BLaER1 treated with 17β-estradiol and CSF1 and Interleukin-3, amounts not matched to agents 10 nM and 100 nM (cell line): ENCODE measurements at regions not wholly inside any gene's neighbourhood (a gene's known extent, or its start where the extent isn't known, plus 50 kb on each side); places are given as distances from the start of the nearest gene placed in this dataset.
A peak's percentile ranks its signal among the peaks of the same experiment; 100 is the strongest.

Experiments used
- H3K27ac ChIP-seq, 11 experiments: shearing (Covaris generic); formaldehyde crosslinking; 2 replicates each; pipeline ENCODE4 v1.8.1; 2022
- H3K27me3 ChIP-seq, 11 experiments: shearing (Covaris generic); formaldehyde crosslinking; 2 replicates each; pipeline ENCODE4 v1.8.1; 2022
- H3K36me3 ChIP-seq, 11 experiments: shearing (Covaris generic); formaldehyde crosslinking; 2 replicates each; pipeline ENCODE4 v1.8.1; 2022
- H3K4me1 ChIP-seq, 10 experiments: shearing (Covaris generic); formaldehyde crosslinking; 2 replicates each; pipeline ENCODE4 v1.8.1; 2022
- H3K4me2 ChIP-seq, 11 experiments: shearing (Covaris generic); formaldehyde crosslinking; 2 replicates each; pipeline ENCODE4 v1.8.1; 2022
- H3K4me3 ChIP-seq, 10 experiments: shearing (Covaris generic); formaldehyde crosslinking; 2 replicates each; pipeline ENCODE4 v1.8.1; 2022
- H3K9ac ChIP-seq, 11 experiments: shearing (Covaris generic); formaldehyde crosslinking; 2 replicates each; pipeline ENCODE4 v1.8.1; 2022
- H3K9me3 ChIP-seq, 11 experiments: shearing (Covaris generic); formaldehyde crosslinking; replicated peaks in 1 of 11; 2 replicates each; pipeline ENCODE4 v1.8.1; 2022
- H4K20me1 ChIP-seq, 11 experiments: shearing (Covaris generic); formaldehyde crosslinking; 2 replicates each; pipeline ENCODE4 v1.8.1; 2022
- Cebpa-rat ChIP-seq, 11 experiments: shearing (Covaris generic); IDR thresholded peaks; 2 replicates each; pipeline ENCODE4 v1.8.1; 2022

GRCh38 chr17:17398188-17398942, 78.4 kb upstream of the MED9 start:
- Histone ChIP-seq H4K20me1 (no peaks in the 10 kb centered on the region), H3K4me3 (no peak overlapping the region), H3K4me1 (peaks cover 41 to 82% (median 73%) of the 10 kb centered on the region in 10 experiments), H3K9ac (peak overlapping the region in 8 of 11 experiments; percentile 0 to 43 (median 19); a peak in 7 of 22 replicates), H3K27ac (peak overlapping the region in 9 of 11 experiments; percentile 1 to 89 (median 43); a peak in 14 of 22 replicates), H3K9me3 (peaks cover 11 to 21% (median 19%) of the 10 kb centered on the region in 11 experiments), H3K4me2 (peak overlapping the region; percentile 60 to 98 (median 71)), H3K27me3 (0 out of 22 replicates have a peak, but pooled peaks cover 0 to 2% (median 0%) of the 10 kb centered on the region in 11 experiments), H3K36me3 (0 out of 22 replicates have a peak, but pooled peaks cover 0 to 5% (median 0%) of the 10 kb centered on the region in 11 experiments)
- TF ChIP-seq Cebpa-rat (IDR thresholded peaks at IDR 0.05): no peak

GRCh38 chr17:17398943-17399926, 77.6 kb upstream of the MED9 start:
- Histone ChIP-seq H3K27ac (peak overlapping the region in 9 of 11 experiments; percentile 1 to 89 (median 43); a peak in 14 of 22 replicates), H3K27me3 (0 out of 22 replicates have a peak, but pooled peaks cover 0 to 4% (median 0%) of the 10 kb centered on the region in 11 experiments)

GRCh38 chr17:17400070-17400469, 76.7 kb upstream of the MED9 start:
- H3K36me3 ChIP-seq: 0 out of 22 replicates have a peak, but pooled peaks cover 0 to 5% (median 0%) of the 10 kb centered on the region in 11 experiments
- no peaks in the 10 kb centered on the region for H4K20me1 ChIP-seq
- peaks cover 58 to 93% (median 88%) of the 10 kb centered on the region in 10 experiments for H3K4me1 ChIP-seq
- no peak overlapping the region for H3K4me3 ChIP-seq
- H3K27ac ChIP-seq: peak overlapping the region in 6 of 11 experiments; percentile 28 to 93 (median 48); a peak in 10 of 22 replicates
- peak overlapping the region in 9 of 11 experiments; percentile 60 to 98 (median 73); a peak in 18 of 22 replicates for H3K4me2 ChIP-seq
- TF ChIP-seq Cebpa-rat (IDR thresholded peaks at IDR 0.05): no peak
- peaks cover 11 to 20% (median 18%) of the 10 kb centered on the region in 11 experiments for H3K9me3 ChIP-seq
- H3K9ac ChIP-seq: peak overlapping the region in 1 of 11 experiments; percentile 2; a peak in 1 of 22 replicates
- 0 out of 22 replicates have a peak, but pooled peaks cover 0 to 4% (median 0%) of the 10 kb centered on the region in 11 experiments for H3K27me3 ChIP-seq

More at GRCh38 chr17:17398943-17399926, 77.6 kb upstream of the MED9 start:
- Histone ChIP-seq H4K20me1 (no peaks in the 10 kb centered on the region), H3K4me3 (no peak overlapping the region), H3K36me3 (0 out of 22 replicates have a peak, but pooled peaks cover 0 to 5% (median 0%) of the 10 kb centered on the region in 11 experiments), H3K4me2 (peak overlapping the region; percentile 60 to 98 (median 71); a peak in 21 of 22 replicates), H3K9ac (peak overlapping the region in 8 of 11 experiments; percentile 6 to 43 (median 24); a peak in 7 of 22 replicates), H3K9me3 (peaks cover 11 to 21% (median 19%) of the 10 kb centered on the region in 11 experiments), H3K4me1 (peaks cover 49 to 86% (median 81%) of the 10 kb centered on the region in 10 experiments)
- TF ChIP-seq Cebpa-rat (IDR thresholded peaks at IDR 0.05): no peak

- peak overlapping the region in 2 of 11 experiments; percentile 7 to 9; a peak in 2 of 22 replicates for H3K9ac ChIP-seq
- no peaks in the 10 kb centered on the region for H4K20me1 ChIP-seq
- H3K27me3 ChIP-seq: 0 out of 22 replicates have a peak, but pooled peaks cover 0 to 4% (median 0%) of the 10 kb centered on the region in 11 experiments
- H3K4me3 ChIP-seq: no peak overlapping the region
- peaks cover 60 to 99% (median 93%) of the 10 kb centered on the region in 10 experiments for H3K4me1 ChIP-seq
- H3K36me3 ChIP-seq: 0 out of 22 replicates have a peak, but pooled peaks cover 0 to 5% (median 0%) of the 10 kb centered on the region in 11 experiments
- peak overlapping the region in 9 of 11 experiments; percentile 2 to 93 (median 38); a peak in 15 of 22 replicates for H3K27ac ChIP-seq
- peaks cover 10 to 14% (median 12%) of the 10 kb centered on the region in 11 experiments for H3K9me3 ChIP-seq
- TF ChIP-seq Cebpa-rat (IDR thresholded peaks at IDR 0.05): no peak
- peak overlapping the region; percentile 55 to 98 (median 71) for H3K4me2 ChIP-seq
Observed at GRCh38 chr17:17400566-17401184, 76.1 kb upstream of the MED9 start.

GRCh38 chr17:17401271-17401781, 75.5 kb upstream of the MED9 start:
- no peak for TF ChIP-seq Cebpa-rat (IDR thresholded peaks at IDR 0.05)
- H3K27me3 ChIP-seq: 0 out of 22 replicates have a peak, but pooled peaks cover 0 to 4% (median 0%) of the 10 kb centered on the region in 11 experiments
- peak overlapping the region; percentile 55 to 98 (median 71) for H3K4me2 ChIP-seq
- peak overlapping the region in 2 of 11 experiments; percentile 9 to 26; a peak in 1 of 22 replicates for H3K9ac ChIP-seq
- no peaks in the 10 kb centered on the region for H4K20me1 ChIP-seq
- H3K4me1 ChIP-seq: peaks cover 66 to 100% (median 98%) of the 10 kb centered on the region in 10 experiments
- H3K27ac ChIP-seq: peak overlapping the region in 8 of 11 experiments; percentile 5 to 93 (median 40); a peak in 14 of 22 replicates
- peaks cover 4 to 8% (median 5%) of the 10 kb centered on the region in 11 experiments for H3K9me3 ChIP-seq
- 0 out of 22 replicates have a peak, but pooled peaks cover 0 to 2% (median 0%) of the 10 kb centered on the region in 11 experiments for H3K36me3 ChIP-seq
- H3K4me3 ChIP-seq: no peak overlapping the region

GRCh38 chr17:17402558-17402957, 74.2 kb upstream of the MED9 start:
- Histone ChIP-seq H3K4me1 (peaks cover 73 to 100% (median 100%) of the 10 kb centered on the region in 10 experiments), H3K4me2 (peak overlapping the region; percentile 68 to 98 (median 92)), H3K9me3 (no peaks in the 10 kb centered on the region), H4K20me1 (no peaks in the 10 kb centered on the region), H3K4me3 (no peak overlapping the region), H3K36me3 (no peaks in the 10 kb centered on the region), H3K27ac (peak overlapping the region in 8 of 11 experiments; percentile 69 to 93 (median 86); a peak in 15 of 22 replicates), H3K9ac (peak overlapping the region in 8 of 11 experiments; percentile 4 to 80 (median 68); a peak in 12 of 22 replicates), H3K27me3 (0 out of 22 replicates have a peak, but pooled peaks cover 0 to 4% (median 0%) of the 10 kb centered on the region in 11 experiments)
- no peak for TF ChIP-seq Cebpa-rat (IDR thresholded peaks at IDR 0.05)

- H3K4me3 ChIP-seq: peak overlapping the region in 6 of 10 experiments; percentile 7 to 46 (median 28); a peak in 6 of 20 replicates
- H3K27me3 ChIP-seq: 0 out of 22 replicates have a peak, but pooled peaks cover 0 to 4% (median 0%) of the 10 kb centered on the region in 11 experiments
- H3K9ac ChIP-seq: peak overlapping the region in 10 of 11 experiments; percentile 4 to 80 (median 64); a peak in 18 of 22 replicates
- peak overlapping the region; percentile 68 to 98 (median 92) for H3K4me2 ChIP-seq
- peak overlapping the region in 8 of 11 experiments; percentile 69 to 93 (median 86); a peak in 17 of 22 replicates for H3K27ac ChIP-seq
- H3K36me3 ChIP-seq: no peaks in the 10 kb centered on the region
- TF ChIP-seq Cebpa-rat (IDR thresholded peaks at IDR 0.05): no peak
- peaks cover 75 to 100% (median 100%) of the 10 kb centered on the region in 10 experiments for H3K4me1 ChIP-seq
- H4K20me1 ChIP-seq: no peaks in the 10 kb centered on the region
- H3K9me3 ChIP-seq: no peaks in the 10 kb centered on the region
Observed at GRCh38 chr17:17403065-17403464, 73.7 kb upstream of the MED9 start.
